CD4-positive, alpha-beta T cell treated with Interleukin-2 at 100 ng/mL for 4 hours (primary cell): ENCODE measurements at regions not wholly inside any gene's neighbourhood (a gene's known extent, or its start where the extent isn't known, plus 50 kb on each side); places are given as distances from the start of the nearest gene placed in this dataset.
A peak's percentile ranks its signal among the peaks of the same experiment; 100 is the strongest.
"Not testable (repeated sequence)": the region's sequence is repeated elsewhere in the genome, so short reads cannot be mapped to it uniquely, and the experiment has no call there.

Experiments
- DNase-seq: peaks from one replicate; pipeline ENCODE4 v3.0.0-alpha.2; 2020; ENCODE audit warnings: low spot score

GRCh38 chr19:20482721-20483120, 82.9 kb downstream of the ZNF737 start:
- DNase-seq, result peak; percentile 17

GRCh38 chr19:20481736-20482135, 83.8 kb downstream of the ZNF737 start:
- no peak for DNase-seq

- no peak for DNase-seq
These were observed 86.1 kb downstream of the ZNF737 start for GRCh38 chr19:20479483-20479882.

- no peak for DNase-seq
These were observed 86.6 kb downstream of the ZNF737 start for GRCh38 chr19:20478936-20479335.

GRCh38 chr19:20472854-20473253, 92.7 kb downstream of the ZNF737 start:
- no peak for DNase-seq

GRCh38 chr19:20471431-20471830, 94.2 kb downstream of the ZNF737 start:
- no peak for DNase-seq

GRCh38 chr19:20470345-20471135, 95.0 kb downstream of the ZNF737 start:
- DNase-seq, result no peak

- DNase-seq, result not testable (repeated sequence)
These were observed 99.0 kb downstream of the ZNF737 start for GRCh38 chr19:20466638-20466990.

GRCh38 chr19:20465922-20466637, 99.5 kb downstream of the ZNF737 start:
- not testable (repeated sequence) for DNase-seq

GRCh38 chr19:20453425-20453935, 112.1 kb downstream of the ZNF737 start:
- DNase-seq, result peak; percentile 37

GRCh38 chr19:20444202-20444885, 121.2 kb downstream of the ZNF737 start:
- DNase-seq, result peak; percentile 28

- DNase-seq, result not testable (repeated sequence)
These were observed 133.2 kb downstream of the ZNF737 start for GRCh38 chr19:20432266-20432842.

- no peak for DNase-seq
These were observed 133.8 kb downstream of the ZNF737 start for GRCh38 chr19:20431826-20432225.

- DNase-seq, result peak; percentile 31
These were observed 142.0 kb downstream of the ZNF737 start for GRCh38 chr19:20423381-20424197.

- DNase-seq, result no peak
These were observed 143.1 kb downstream of the ZNF737 start for GRCh38 chr19:20422216-20423205.

GRCh38 chr19:20416661-20417060, 148.9 kb downstream of the ZNF737 start:
- DNase-seq, result no peak

- DNase-seq, result no peak
These were observed 151.5 kb downstream of the ZNF737 start for GRCh38 chr19:20414120-20414519.

GRCh38 chr19:20413705-20414104, 151.9 kb downstream of the ZNF737 start:
- no peak for DNase-seq

GRCh38 chr19:20412846-20413245, 152.7 kb downstream of the ZNF737 start:
- no peak for DNase-seq

- no peak for DNase-seq
These were observed 168.3 kb downstream of the ZNF737 start for GRCh38 chr19:20397292-20397691.
